ENCODE measurements at regions not wholly inside any gene's neighbourhood (a gene's known extent, or its start where the extent isn't known, plus 50 kb on each side); places are given as distances from the start of the nearest gene placed in this dataset.

DNA sequence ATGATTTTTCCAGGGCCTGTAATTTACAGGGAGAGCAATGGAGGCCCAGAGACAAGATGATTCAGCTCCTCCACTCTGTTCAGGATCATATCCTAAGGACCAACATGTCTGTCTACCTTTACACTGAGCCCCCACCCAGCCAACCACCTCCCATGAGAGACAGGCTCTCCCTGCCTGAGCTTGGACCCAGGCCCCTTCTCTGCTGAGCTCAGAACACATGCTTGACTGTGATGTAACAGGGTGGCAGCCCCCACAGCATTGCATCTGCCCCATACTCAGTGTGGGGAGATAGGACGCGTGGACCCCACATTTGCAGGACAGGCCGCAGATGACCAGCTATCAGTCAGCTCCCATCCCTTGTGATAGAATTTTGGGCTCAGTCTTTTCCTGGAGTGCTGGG lies 313.9 kb downstream of the ADGRD1 start:
- TF ChIP-seq, protein P1, sequence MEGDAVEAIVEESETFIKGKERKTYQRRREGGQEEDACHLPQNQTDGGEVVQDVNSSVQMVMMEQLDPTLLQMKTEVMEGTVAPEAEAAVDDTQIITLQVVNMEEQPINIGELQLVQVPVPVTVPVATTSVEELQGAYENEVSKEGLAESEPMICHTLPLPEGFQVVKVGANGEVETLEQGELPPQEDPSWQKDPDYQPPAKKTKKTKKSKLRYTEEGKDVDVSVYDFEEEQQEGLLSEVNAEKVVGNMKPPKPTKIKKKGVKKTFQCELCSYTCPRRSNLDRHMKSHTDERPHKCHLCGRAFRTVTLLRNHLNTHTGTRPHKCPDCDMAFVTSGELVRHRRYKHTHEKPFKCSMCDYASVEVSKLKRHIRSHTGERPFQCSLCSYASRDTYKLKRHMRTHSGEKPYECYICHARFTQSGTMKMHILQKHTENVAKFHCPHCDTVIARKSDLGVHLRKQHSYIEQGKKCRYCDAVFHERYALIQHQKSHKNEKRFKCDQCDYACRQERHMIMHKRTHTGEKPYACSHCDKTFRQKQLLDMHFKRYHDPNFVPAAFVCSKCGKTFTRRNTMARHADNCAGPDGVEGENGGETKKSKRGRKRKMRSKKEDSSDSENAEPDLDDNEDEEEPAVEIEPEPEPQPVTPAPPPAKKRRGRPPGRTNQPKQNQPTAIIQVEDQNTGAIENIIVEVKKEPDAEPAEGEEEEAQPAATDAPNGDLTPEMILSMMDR (IDR thresholded peaks at IDR 0.05), result no peak
- TF ChIP-seq POLR2A (IDR thresholded peaks at IDR 0.05), result no peak

All from adrenal gland (tissue), 5 donors.